Mesenchymal stem cell (in vitro differentiated cells and primary cell): ENCODE measurements at regions not wholly inside any gene's neighbourhood (a gene's known extent, or its start where the extent isn't known, plus 50 kb on each side); places are given as distances from the start of the nearest gene placed in this dataset.
A peak's percentile ranks its signal among the peaks of the same experiment; 100 is the strongest.

ENCODE experiments used
- DNase-seq: peaks from one replicate; pipeline ENCODE4 v3.0.0-alpha.2; 2013
- H2AFZ ChIP-seq: one replicate; pipeline ENCODE4 v1.6.1; 2013; ENCODE audit warnings: low read depth, mild to moderate bottlenecking, control low read depth, inconsistent platforms, low read length, moderate library complexity
- H2AK5ac ChIP-seq: 2 replicates; pipeline ENCODE4 v1.6.1; 2013; ENCODE audit warnings: low read length, moderate library complexity, mild to moderate bottlenecking, inconsistent platforms; ENCODE audit not compliant: severe bottlenecking
- H2BK120ac ChIP-seq: one replicate; pipeline ENCODE4 v1.6.1; 2013; ENCODE audit warnings: low read depth, mild to moderate bottlenecking, inconsistent platforms, low read length, moderate library complexity
- H2BK12ac ChIP-seq, 2 experiments: one replicate each; pipeline ENCODE4 v1.6.1; 2013; ENCODE audit warnings: inconsistent platforms in 2 of 2, low read length in 2 of 2, mild to moderate bottlenecking in 2 of 2, moderate library complexity in 2 of 2, control low read depth in 1 of 2
- H2BK15ac ChIP-seq: one replicate; pipeline ENCODE4 v1.6.1; 2013; ENCODE audit warnings: mild to moderate bottlenecking, low read depth, inconsistent platforms; ENCODE audit not compliant: poor library complexity, severe bottlenecking
- H2BK5ac ChIP-seq: 2 replicates; pipeline ENCODE4 v1.6.1; 2013; ENCODE audit warnings: low read depth, mild to moderate bottlenecking, low read length, control low read depth, inconsistent platforms; ENCODE audit not compliant: poor library complexity, severe bottlenecking
- H3K14ac ChIP-seq, 2 experiments: one replicate each; pipeline ENCODE4 v1.6.1; 2013; ENCODE audit warnings: inconsistent platforms in 2 of 2, low read length in 2 of 2, control low read depth in 1 of 2, mild to moderate bottlenecking in 1 of 2, moderate library complexity in 1 of 2
- H3K18ac ChIP-seq, 2 experiments: one replicate each; pipeline ENCODE4 v1.6.1; 2013; ENCODE audit warnings: inconsistent platforms in 2 of 2, low read length in 2 of 2, control low read depth in 1 of 2, low read depth in 1 of 2, mild to moderate bottlenecking in 1 of 2
- H3K23ac ChIP-seq, 2 experiments: one replicate each; pipeline ENCODE4 v1.6.1; 2013; ENCODE audit warnings: inconsistent platforms in 2 of 2, low read length in 2 of 2, mild to moderate bottlenecking in 2 of 2, moderate library complexity in 2 of 2, control low read depth in 1 of 2
- H3K27ac ChIP-seq: 2 replicates; pipeline ENCODE4 v1.5.1; 2013; ENCODE audit warnings: mild to moderate bottlenecking, moderate library complexity, low read length, control low read depth, inconsistent platforms; ENCODE audit not compliant: poor library complexity, severe bottlenecking
- H3K27me3 ChIP-seq, 2 experiments: 2 replicates each; pipeline versions ENCODE4 v1.6.1 to v1.7.0; 2013; ENCODE audit warnings: low read length in 2 of 2, mild to moderate bottlenecking in 2 of 2, moderate library complexity in 2 of 2, control low read depth in 1 of 2, inconsistent platforms in 1 of 2; ENCODE audit not compliant: control insufficient read depth in 1 of 2, insufficient read depth in 1 of 2
- H3K36me3 ChIP-seq, 2 experiments: 2 replicates each; pipeline versions ENCODE4 v1.6.1 to v1.7.0; 2013; ENCODE audit warnings: low read length in 2 of 2, control low read depth in 1 of 2, inconsistent platforms in 1 of 2, low read depth in 1 of 2, mild to moderate bottlenecking in 1 of 2; ENCODE audit not compliant: insufficient read depth in 2 of 2, control insufficient read depth in 1 of 2
- H3K4ac ChIP-seq, 2 experiments: one replicate each; pipeline ENCODE4 v1.6.1; 2013; ENCODE audit warnings: inconsistent platforms in 2 of 2, low read length in 2 of 2, mild to moderate bottlenecking in 2 of 2, moderate library complexity in 2 of 2, control low read depth in 1 of 2, low read depth in 1 of 2
- H3K4me1 ChIP-seq: 2 replicates; pipeline ENCODE4 v1.6.1; 2013; ENCODE audit warnings: low read depth, low read length, control low read depth; ENCODE audit not compliant: control insufficient read depth, insufficient read depth
- H3K4me2 ChIP-seq: 2 replicates; pipeline ENCODE4 v1.6.1; 2013; ENCODE audit warnings: low read length, mild to moderate bottlenecking, inconsistent platforms; ENCODE audit not compliant: poor library complexity, severe bottlenecking
- H3K4me3 ChIP-seq, 2 experiments: 2 replicates each; pipeline versions ENCODE4 v1.5.1 to v1.7.0; 2013; ENCODE audit warnings: low read length in 2 of 2, mild to moderate bottlenecking in 2 of 2, control low read depth in 1 of 2, low read depth in 1 of 2; ENCODE audit not compliant: insufficient read depth in 1 of 2
- H3K79me1 ChIP-seq: replicated peaks from 2 replicates; pipeline ENCODE4 v1.6.1; 2013; ENCODE audit warnings: mild to moderate bottlenecking, control low read depth, low read length, inconsistent platforms; ENCODE audit not compliant: poor library complexity, severe bottlenecking
- H3K9ac ChIP-seq: 2 replicates; pipeline ENCODE4 v1.7.0; 2013; ENCODE audit warnings: mild to moderate bottlenecking, low read length, moderate library complexity
- H3K9me3 ChIP-seq: 2 replicates; pipeline ENCODE4 v1.7.0; 2013; ENCODE audit warnings: mild to moderate bottlenecking, low read length; ENCODE audit not compliant: control insufficient read depth
- H4K8ac ChIP-seq: one replicate; pipeline ENCODE4 v1.6.1; 2013; ENCODE audit warnings: inconsistent platforms, mild to moderate bottlenecking, low read length, moderate library complexity
- H4K91ac ChIP-seq: one replicate; pipeline ENCODE4 v1.6.1; 2013; ENCODE audit warnings: mild to moderate bottlenecking, low read length, inconsistent platforms
- WGBS: methylation state at CpG from one replicate; pipeline ENCODE4 v1.1.7; 2013; ENCODE audit warnings: mixed read lengths; 5-methylcytosine and 5-hydroxymethylcytosine counted together

DNA sequence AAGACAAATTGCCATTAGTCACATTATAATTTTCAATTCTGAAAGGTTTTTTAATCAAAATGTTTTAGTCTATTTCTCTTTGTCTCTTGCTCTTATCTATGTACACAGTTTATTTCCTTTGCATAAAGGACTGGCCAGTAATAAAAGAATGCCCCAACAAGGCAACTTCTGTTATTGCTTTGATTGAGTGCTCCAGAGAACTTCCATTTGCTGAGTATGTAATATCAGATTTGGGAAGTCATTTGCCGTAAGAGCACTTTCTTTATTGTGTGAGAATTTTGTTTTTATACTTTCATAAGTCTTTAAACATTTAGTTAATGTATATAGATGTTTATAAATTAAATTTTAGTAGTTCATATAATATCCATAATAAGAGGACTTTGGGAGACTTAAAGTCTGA lies 1140.4 kb downstream of the PCDH9 start:
- Histone ChIP-seq H3K9ac (no peak overlapping the region), H3K36me3 (no peaks in the 10 kb centered on the region), H3K23ac (no peak overlapping the region), H2AK5ac (no peak overlapping the region), H2BK5ac (no peak overlapping the region), H3K27me3 (no peaks in the 10 kb centered on the region), H2BK120ac (no peak overlapping the region), H2BK12ac (no peak overlapping the region), H3K4ac (no peak overlapping the region), H3K14ac (no peak overlapping the region), H3K79me1 (no peaks in the 10 kb centered on the region), H4K8ac (no peak overlapping the region), H3K4me3 (no peak overlapping the region), H3K9me3 (no peaks in the 10 kb centered on the region), H2AFZ (no peak overlapping the region), H3K27ac (no peak overlapping the region), H3K18ac (no peak overlapping the region), H3K4me1 (no peaks in the 10 kb centered on the region), H4K91ac (no peak overlapping the region), H3K4me2 (no peak overlapping the region), H2BK15ac (no peak overlapping the region)
- WGBS = no CpG with 5 or more reads among the region's 1 CpG
- no peak for DNase-seq

DNA sequence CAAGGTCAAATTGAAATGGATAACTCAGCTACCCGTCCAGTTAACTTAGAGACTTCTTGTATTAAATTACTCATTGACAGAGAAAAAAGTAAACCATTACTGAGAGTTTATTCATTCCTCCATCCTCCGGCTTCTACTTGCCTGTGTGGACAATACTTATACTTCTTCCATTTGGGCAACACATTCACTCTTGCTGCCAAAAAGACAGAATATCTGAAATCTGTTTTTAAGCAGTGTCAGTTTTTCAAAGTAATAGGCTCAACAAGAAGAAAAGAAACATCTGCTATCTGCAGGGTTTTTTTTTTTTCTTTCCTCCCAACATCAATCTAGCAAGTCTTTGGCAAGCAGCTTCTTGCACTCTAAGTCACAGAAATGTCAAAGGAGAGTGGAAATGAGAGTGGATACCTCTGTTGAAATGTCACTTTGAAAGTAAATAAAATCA lies 1142.8 kb downstream of the PCDH9 start:
- H3K79me1 ChIP-seq = no peaks in the 10 kb centered on the region
- H3K4me1 ChIP-seq = no peaks in the 10 kb centered on the region
- H3K36me3 ChIP-seq = no peaks in the 10 kb centered on the region
- no peaks in the 10 kb centered on the region for H3K27me3 ChIP-seq
- no peak overlapping the region for H4K8ac ChIP-seq
- H3K14ac ChIP-seq = no peak overlapping the region
- no peak overlapping the region for H3K4me3 ChIP-seq
- H3K27ac ChIP-seq = no peak overlapping the region
- H3K9me3 ChIP-seq = no peaks in the 10 kb centered on the region
- no peak overlapping the region for H2AK5ac ChIP-seq
- no peak overlapping the region for H3K9ac ChIP-seq
- H3K18ac ChIP-seq = no peak overlapping the region
- H4K91ac ChIP-seq = no peak overlapping the region
- H2BK15ac ChIP-seq = no peak overlapping the region
- H3K23ac ChIP-seq = no peak overlapping the region
- H2BK120ac ChIP-seq = no peak overlapping the region
- DNase-seq = peak; percentile 7
- no peak overlapping the region for H3K4me2 ChIP-seq
- no peak overlapping the region for H2BK5ac ChIP-seq
- 50% methylated on average over 1 of the region's 2 CpGs for WGBS
- H2AFZ ChIP-seq = no peak overlapping the region
- H3K4ac ChIP-seq = no peak overlapping the region
- H2BK12ac ChIP-seq = no peak overlapping the region

DNA sequence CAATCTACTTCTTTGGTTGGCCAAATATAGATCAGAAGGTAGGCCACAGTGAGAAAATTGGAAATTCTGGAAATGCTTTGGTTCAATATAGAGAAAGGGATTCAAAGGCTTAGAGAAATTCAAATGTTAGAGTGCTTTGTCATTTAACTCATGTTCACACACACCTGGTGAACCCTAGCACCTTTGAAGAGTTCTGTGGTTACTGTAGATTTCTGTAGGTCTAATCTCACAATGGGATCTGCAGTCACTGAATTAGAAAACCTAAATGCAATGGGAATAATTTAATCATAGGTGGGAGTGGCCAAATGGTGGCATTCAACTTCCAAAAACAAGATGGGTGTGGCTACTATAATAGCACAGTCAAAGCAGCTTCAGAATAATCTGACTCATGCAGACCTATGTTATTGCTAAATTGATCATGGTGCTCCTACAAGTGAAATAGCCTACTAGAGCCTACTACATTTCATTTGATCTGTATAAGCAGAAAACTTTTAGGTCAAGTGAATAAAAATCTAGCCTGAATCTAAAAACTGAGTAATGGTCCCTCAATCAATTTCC lies 1152.9 kb downstream of the PCDH9 start:
- Histone ChIP-seq H3K27me3 (no peaks in the 10 kb centered on the region), H3K23ac (no peak overlapping the region), H3K4me1 (no peaks in the 10 kb centered on the region), H3K9me3 (no peaks in the 10 kb centered on the region), H3K9ac (no peak overlapping the region), H4K8ac (no peak overlapping the region), H2BK5ac (no peak overlapping the region), H2AFZ (no peak overlapping the region), H3K14ac (no peak overlapping the region), H2AK5ac (no peak overlapping the region), H3K79me1 (no peaks in the 10 kb centered on the region), H2BK15ac (no peak overlapping the region), H2BK120ac (no peak overlapping the region), H4K91ac (no peak overlapping the region), H3K27ac (no peak overlapping the region), H3K4ac (no peak overlapping the region), H3K4me2 (no peak overlapping the region), H2BK12ac (no peak overlapping the region), H3K36me3 (no peaks in the 10 kb centered on the region), H3K18ac (no peak overlapping the region), H3K4me3 (no peak overlapping the region)
- DNase-seq = no peak

DNA sequence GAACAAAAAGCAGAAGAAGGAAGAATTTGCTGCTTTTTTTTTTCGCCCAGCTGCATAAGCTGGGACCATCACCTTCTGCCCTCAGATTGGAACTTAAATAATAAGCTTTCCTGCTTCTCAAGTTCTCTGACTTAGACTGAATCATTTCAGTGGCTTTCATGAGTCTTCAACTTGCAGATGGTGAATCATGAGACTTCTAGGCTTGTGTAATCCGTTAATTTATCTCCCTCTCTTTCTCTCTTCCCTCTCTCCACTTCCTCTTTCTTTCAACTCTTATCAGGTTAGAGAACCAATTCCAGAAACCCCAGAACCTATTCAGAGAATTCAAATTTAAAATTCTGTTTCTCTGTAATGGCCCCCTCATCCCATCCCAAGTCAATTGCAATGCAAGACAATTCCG lies 1153.7 kb downstream of the PCDH9 start:
- no peak overlapping the region for H3K18ac ChIP-seq
- H2BK5ac ChIP-seq = no peak overlapping the region
- H3K14ac ChIP-seq = no peak overlapping the region
- no peaks in the 10 kb centered on the region for H3K27me3 ChIP-seq
- H3K9me3 ChIP-seq = no peaks in the 10 kb centered on the region
- no peak overlapping the region for H3K23ac ChIP-seq
- H3K9ac ChIP-seq = no peak overlapping the region
- H2BK12ac ChIP-seq = no peak overlapping the region
- H3K36me3 ChIP-seq = no peaks in the 10 kb centered on the region
- H2AK5ac ChIP-seq = no peak overlapping the region
- H3K4ac ChIP-seq = no peak overlapping the region
- H2AFZ ChIP-seq = no peak overlapping the region
- H3K27ac ChIP-seq = no peak overlapping the region
- WGBS = 97% methylated on average over 3 of the region's 3 CpGs
- no peak overlapping the region for H4K91ac ChIP-seq
- no peaks in the 10 kb centered on the region for H3K79me1 ChIP-seq
- no peaks in the 10 kb centered on the region for H3K4me1 ChIP-seq
- H2BK15ac ChIP-seq = no peak overlapping the region
- DNase-seq = no peak
- no peak overlapping the region for H3K4me3 ChIP-seq
- H3K4me2 ChIP-seq = no peak overlapping the region
- no peak overlapping the region for H2BK120ac ChIP-seq
- H4K8ac ChIP-seq = no peak overlapping the region
